MCF 10A (cell line): ENCODE measurements at regions not wholly inside any gene's neighbourhood (a gene's known extent, or its start where the extent isn't known, plus 50 kb on each side); places are given as distances from the start of the nearest gene placed in this dataset.

Experiments
- BruUV-seq: library from RNA; stranded (reverse); fragments of 400-500 nt; replicated peaks from 2 replicates; lab custom pipeline; 2021; lab: Mats Ljungman, UMichigan
- CTCF ChIA-PET: fragments of 300-600 bp; sonication (Branson Sonifier 250); formaldehyde crosslinking; extraction: SDS; loops from one replicate; lab custom pipeline; 2021; ENCODE audit warnings: antibody characterized with exemption, inconsistent platforms; lab: Yijun Ruan, JAX
- POLR2A ChIA-PET: fragments of 300-600, 350-650 bp; sonication (Branson Sonifier 250); formaldehyde crosslinking; extraction: SDS; loops from one replicate; lab custom pipeline; 2020; ENCODE audit warnings: antibody characterized with exemption, inconsistent platforms; lab: Yijun Ruan, JAX
- DNase-seq: peaks from one replicate; pipeline ENCODE4 v3.0.0-alpha.2; 2018; ENCODE audit not compliant: unreplicated experiment
- H3K27ac Mint-ChIP-seq: one replicate; pipeline ENCODE4 v1.8.0; 2022; ENCODE audit warnings: mild to moderate bottlenecking, low read depth, mixed read lengths; ENCODE audit not compliant: unreplicated experiment
- H3K27me3 Mint-ChIP-seq: one replicate; pipeline ENCODE4 v1.8.0; 2022; ENCODE audit warnings: mixed read lengths; ENCODE audit not compliant: insufficient read depth, unreplicated experiment
- H3K36me3 Mint-ChIP-seq: one replicate; pipeline ENCODE4 v1.8.0; 2022; ENCODE audit warnings: mild to moderate bottlenecking, moderate library complexity, mixed read lengths; ENCODE audit not compliant: insufficient read depth, unreplicated experiment
- H3K4me1 Mint-ChIP-seq: one replicate; pipeline ENCODE4 v1.8.0; 2022; ENCODE audit warnings: mixed read lengths; ENCODE audit not compliant: insufficient read depth, unreplicated experiment
- H3K4me3 Mint-ChIP-seq: one replicate; pipeline ENCODE4 v1.8.0; 2022; ENCODE audit warnings: mild to moderate bottlenecking, moderate library complexity, mixed read lengths; ENCODE audit not compliant: unreplicated experiment
- H3K9me3 Mint-ChIP-seq: one replicate; pipeline ENCODE4 v1.8.0; 2022; ENCODE audit warnings: mixed read lengths; ENCODE audit not compliant: unreplicated experiment
- CTCF ChIP-seq: fragments of 200-600 bp; IDR thresholded peaks from one replicate; pipeline ENCODE4 v1.8.0; 2022; ENCODE audit warnings: antibody characterized with exemption, mild to moderate bottlenecking; ENCODE audit not compliant: unreplicated experiment
- intact Hi-C: fragments of 100-400 bp; cut with micrococcal nuclease; formaldehyde crosslinking; loops from 2 replicates; pipeline ENCODE4 v1.14.1; 2022

- no peaks in the 10 kb centered on the region for H3K36me3 Mint-ChIP-seq
- H3K27me3 Mint-ChIP-seq = no peaks in the 10 kb centered on the region
- H3K4me1 Mint-ChIP-seq = peaks cover 9% of the 10 kb centered on the region
- BruUV-seq = no TSS peak
- POLR2A ChIA-PET = interaction anchor here (0.6 to 0.7 kb wide), 3 partner anchors 10 to 33 kb away, joined by 3 to 5 read pairs (median 4); no protein-coding TSS in a partner anchor
- no peak for DNase-seq
- intact Hi-C loops = no loop called here
- no peak for TF ChIP-seq CTCF
- no peak overlapping the region for H3K4me3 Mint-ChIP-seq
- H3K9me3 Mint-ChIP-seq = no peaks in the 10 kb centered on the region
- CTCF ChIA-PET = interaction anchor here (0.7 kb wide), 1 partner anchor 57 kb away, joined by 3 read pairs; no protein-coding TSS in a partner anchor
- no peak overlapping the region for H3K27ac Mint-ChIP-seq
Measured at GRCh38 chr1:81118550-81118949, 682.2 kb upstream of the ADGRL2 start.

GRCh38 chr1:81115422-81115821 is 685.3 kb upstream of the ADGRL2 start:
- no peak for TF ChIP-seq CTCF
- POLR2A ChIA-PET = no interaction called here
- BruUV-seq = no TSS peak
- H3K27me3 Mint-ChIP-seq = no peaks in the 10 kb centered on the region
- no peaks in the 10 kb centered on the region for H3K9me3 Mint-ChIP-seq
- no peak overlapping the region for H3K27ac Mint-ChIP-seq
- intact Hi-C loops = no loop called here
- CTCF ChIA-PET = interaction anchor here (0.6 kb wide), 1 partner anchor 489 kb away, joined by 5 read pairs; no protein-coding TSS in a partner anchor
- H3K4me1 Mint-ChIP-seq = peaks cover 32% of the 10 kb centered on the region
- H3K4me3 Mint-ChIP-seq = no peak overlapping the region
- DNase-seq = no peak
- no peaks in the 10 kb centered on the region for H3K36me3 Mint-ChIP-seq

GRCh38 chr1:81114191-81114590 is 686.5 kb upstream of the ADGRL2 start:
- DNase-seq = no peak
- no peak for TF ChIP-seq CTCF
- no TSS peak for BruUV-seq
- ChIA-PET POLR2A (interaction anchor here (0.6 to 1.0 kb wide), 3 partner anchors 29 to 557 kb away, joined by 3 to 4 read pairs (median 3); no protein-coding TSS in a partner anchor), CTCF (interaction anchor here (0.5 to 0.8 kb wide), 3 partner anchors 13 to 219 kb away, joined by 3 to 5 read pairs (median 3); no protein-coding TSS in a partner anchor)
- H3K27ac Mint-ChIP-seq = peak overlapping the region; percentile 85
- peaks cover 32% of the 10 kb centered on the region for H3K4me1 Mint-ChIP-seq
- H3K4me3 Mint-ChIP-seq = no peak overlapping the region
- intact Hi-C loops = no loop called here
- peaks cover 4% of the 10 kb centered on the region for H3K9me3 Mint-ChIP-seq
- no peaks in the 10 kb centered on the region for H3K27me3 Mint-ChIP-seq
- H3K36me3 Mint-ChIP-seq = no peaks in the 10 kb centered on the region

- ChIA-PET POLR2A (interaction anchor here (0.6 to 1.0 kb wide), 2 partner anchors 29 to 61 kb away, joined by 3 read pairs; no protein-coding TSS in a partner anchor), CTCF (interaction anchor here (0.6 to 1.1 kb wide), 4 partner anchors 9 to 640 kb away, joined by 3 to 5 read pairs (median 3); no protein-coding TSS in a partner anchor)
- Mint-ChIP-seq H3K36me3 (no peaks in the 10 kb centered on the region), H3K9me3 (peaks cover 4% of the 10 kb centered on the region), H3K4me1 (peaks cover 32% of the 10 kb centered on the region), H3K27me3 (no peaks in the 10 kb centered on the region), H3K4me3 (no peak overlapping the region), H3K27ac (peak overlapping the region; percentile 85)
- intact Hi-C loops = no loop called here
- no peak for DNase-seq
- BruUV-seq = no TSS peak
- TF ChIP-seq CTCF = no peak
Measured at GRCh38 chr1:81113688-81114087, 687.0 kb upstream of the ADGRL2 start.
